GM12874 (cell line): ENCODE measurements at regions not wholly inside any gene's neighbourhood (a gene's known extent, or its start where the extent isn't known, plus 50 kb on each side); places are given as distances from the start of the nearest gene placed in this dataset.

ENCODE experiments used
- TF ChIP-seq, protein P1 (sequence below): IDR thresholded peaks from 2 replicates; pipeline ENCODE4 v1.5.1; 2011; ENCODE audit warnings: low read depth, mild to moderate bottlenecking, control low read depth, low read length, moderate library complexity; ENCODE audit not compliant: insufficient read depth

DNA sequence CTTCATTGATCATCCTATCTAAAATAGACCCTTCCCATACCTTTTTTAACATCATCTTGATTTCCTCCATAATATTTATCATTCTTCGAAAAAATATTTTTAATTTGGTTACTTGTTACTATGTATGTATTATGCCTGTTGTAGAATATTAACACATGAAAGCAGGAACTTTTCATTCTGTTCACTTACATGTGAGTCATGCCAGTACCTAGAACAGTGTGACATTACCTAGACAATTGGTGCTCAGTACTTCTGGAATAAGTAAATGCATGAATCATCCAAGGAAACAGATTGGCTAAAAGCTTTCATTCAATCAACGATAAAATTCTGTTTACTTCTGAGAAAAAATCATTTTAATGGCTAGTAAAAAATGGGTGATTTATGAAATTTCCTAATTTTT is 76.4 kb downstream of the CXXC4 start:
- TF ChIP-seq, protein P1, sequence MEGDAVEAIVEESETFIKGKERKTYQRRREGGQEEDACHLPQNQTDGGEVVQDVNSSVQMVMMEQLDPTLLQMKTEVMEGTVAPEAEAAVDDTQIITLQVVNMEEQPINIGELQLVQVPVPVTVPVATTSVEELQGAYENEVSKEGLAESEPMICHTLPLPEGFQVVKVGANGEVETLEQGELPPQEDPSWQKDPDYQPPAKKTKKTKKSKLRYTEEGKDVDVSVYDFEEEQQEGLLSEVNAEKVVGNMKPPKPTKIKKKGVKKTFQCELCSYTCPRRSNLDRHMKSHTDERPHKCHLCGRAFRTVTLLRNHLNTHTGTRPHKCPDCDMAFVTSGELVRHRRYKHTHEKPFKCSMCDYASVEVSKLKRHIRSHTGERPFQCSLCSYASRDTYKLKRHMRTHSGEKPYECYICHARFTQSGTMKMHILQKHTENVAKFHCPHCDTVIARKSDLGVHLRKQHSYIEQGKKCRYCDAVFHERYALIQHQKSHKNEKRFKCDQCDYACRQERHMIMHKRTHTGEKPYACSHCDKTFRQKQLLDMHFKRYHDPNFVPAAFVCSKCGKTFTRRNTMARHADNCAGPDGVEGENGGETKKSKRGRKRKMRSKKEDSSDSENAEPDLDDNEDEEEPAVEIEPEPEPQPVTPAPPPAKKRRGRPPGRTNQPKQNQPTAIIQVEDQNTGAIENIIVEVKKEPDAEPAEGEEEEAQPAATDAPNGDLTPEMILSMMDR, result no peak

DNA sequence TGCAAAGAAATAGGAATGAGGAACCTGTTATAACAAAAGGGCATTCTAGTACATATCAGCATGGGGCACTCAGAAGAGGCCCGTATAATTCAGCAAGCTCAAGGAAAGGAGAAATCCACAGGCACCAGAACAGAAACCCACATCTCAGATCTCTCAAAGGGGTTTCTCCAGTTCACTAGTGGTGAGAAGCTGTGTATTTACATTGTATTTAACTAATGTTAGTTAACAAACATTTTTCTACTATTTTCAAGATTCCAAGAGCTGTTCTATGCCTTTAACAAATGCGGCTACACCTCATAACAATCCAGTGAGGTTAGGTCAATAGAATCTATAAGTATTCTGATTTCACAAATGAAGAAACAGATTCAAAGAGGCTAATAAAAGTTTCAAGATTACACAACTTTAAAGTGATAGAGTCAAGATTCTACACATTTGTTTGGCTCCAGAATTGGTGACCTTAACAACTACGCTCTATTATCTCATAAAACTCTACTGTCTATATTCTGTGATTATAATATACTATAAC is 77.3 kb downstream of the CXXC4 start:
- TF ChIP-seq, protein P1, result no peak

DNA sequence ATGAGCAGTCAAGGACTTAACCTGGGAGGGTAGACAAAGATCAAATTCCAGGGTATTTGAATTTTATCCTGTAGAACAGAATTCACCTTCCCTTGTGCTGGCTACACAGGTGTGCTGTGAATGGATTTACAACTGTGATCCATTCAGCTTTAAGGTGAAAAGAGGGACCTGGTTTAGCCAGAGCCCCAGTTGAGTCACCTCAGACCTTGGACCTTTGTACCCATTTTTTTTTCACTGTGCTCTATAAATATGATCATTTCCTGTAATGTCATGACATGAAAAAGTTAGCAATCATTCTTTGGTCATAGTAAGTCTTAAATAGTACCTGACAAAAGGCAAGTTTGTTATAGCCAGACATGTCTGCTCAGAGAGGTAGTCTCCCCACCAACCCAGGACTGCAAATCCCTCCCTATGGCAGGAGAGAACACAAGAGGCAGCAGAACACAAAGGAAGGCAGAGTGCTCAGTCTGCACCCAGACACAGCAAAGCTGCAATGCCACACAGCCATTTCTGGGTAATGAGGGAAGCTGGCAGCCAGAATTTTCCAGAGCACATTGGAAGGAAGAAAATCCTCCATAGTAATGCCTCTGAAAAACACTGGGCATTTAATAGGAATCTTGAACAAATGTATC is 77.9 kb downstream of the CXXC4 start:
- TF ChIP-seq, protein P1, result no peak

DNA sequence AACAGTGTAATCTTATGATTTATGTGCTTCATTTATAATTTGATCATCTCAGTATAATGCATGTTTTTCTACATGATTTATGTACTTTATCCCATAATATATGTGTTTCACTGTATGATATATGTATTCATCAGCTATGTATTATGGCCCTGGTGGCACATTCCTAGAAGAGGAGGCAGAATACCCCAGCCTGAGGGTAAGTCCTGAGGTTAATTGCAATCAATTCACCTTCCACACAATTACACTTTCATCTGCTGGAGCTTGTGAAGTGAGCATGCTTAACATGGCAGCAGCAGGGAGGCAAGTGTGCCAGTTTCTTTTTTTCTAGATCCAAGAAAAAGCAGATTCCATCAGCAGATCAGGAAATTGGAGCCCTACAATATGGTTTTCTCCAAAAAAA is 81.2 kb downstream of the CXXC4 start:
- TF ChIP-seq, protein P1, result no peak

DNA sequence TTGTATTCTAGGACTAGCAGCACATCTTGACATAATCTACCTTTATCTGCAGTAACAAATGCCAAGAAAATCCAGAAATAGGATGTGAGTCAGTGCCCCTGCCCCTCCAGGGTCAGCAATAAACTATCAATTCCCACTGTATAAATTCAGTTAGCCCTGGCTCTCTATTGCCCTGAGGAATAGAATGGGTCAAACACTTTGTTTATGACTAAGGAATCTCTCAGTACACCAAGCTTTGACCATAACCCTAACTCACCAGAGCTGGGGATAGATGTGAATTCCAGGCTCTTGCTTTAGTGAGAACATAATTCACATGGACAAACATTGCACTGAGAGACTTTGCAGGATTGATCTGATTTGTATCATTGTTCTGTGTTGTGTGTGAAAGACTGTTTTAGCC is 82.3 kb downstream of the CXXC4 start:
- TF ChIP-seq, protein P1, result no peak

DNA sequence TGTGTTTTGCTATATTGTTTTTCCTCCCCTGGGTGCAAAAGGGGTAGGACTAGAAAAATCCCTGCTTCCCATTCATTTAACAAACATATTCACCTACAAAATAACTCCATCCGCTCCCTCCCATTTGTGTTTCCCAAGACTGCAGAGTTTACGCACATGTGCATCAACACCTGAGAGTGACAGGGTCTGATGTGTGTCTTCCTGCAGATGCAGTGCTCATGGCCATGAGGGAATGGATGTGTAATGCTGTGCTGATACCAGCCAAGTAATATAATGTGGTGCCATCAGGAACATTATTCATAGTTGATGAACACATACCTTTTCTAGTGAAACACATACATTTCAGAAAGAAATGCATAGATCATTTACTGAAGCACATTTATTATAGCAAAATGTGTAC is 83.2 kb downstream of the CXXC4 start:
- TF ChIP-seq, protein P1, result no peak

DNA sequence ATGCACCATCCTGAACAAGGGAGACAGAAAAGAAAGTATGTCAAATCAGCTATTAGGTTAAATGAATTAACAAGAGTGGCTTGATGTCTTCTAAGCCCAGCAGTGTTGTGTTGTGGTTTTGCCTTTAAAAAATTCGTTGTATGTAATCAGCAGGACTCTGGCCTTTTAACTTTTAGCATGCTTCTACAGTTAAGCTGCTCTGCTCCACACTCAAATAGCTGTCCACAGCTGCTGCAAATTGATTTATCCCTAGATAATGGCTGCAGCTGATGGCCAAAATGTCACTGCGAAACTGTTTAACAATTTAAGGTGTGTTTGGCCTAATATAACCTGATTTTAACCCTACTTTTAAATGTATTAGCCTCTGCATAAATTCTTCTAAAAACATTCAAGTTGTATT is 85.8 kb downstream of the CXXC4 start:
- TF ChIP-seq, protein P1, result no peak

DNA sequence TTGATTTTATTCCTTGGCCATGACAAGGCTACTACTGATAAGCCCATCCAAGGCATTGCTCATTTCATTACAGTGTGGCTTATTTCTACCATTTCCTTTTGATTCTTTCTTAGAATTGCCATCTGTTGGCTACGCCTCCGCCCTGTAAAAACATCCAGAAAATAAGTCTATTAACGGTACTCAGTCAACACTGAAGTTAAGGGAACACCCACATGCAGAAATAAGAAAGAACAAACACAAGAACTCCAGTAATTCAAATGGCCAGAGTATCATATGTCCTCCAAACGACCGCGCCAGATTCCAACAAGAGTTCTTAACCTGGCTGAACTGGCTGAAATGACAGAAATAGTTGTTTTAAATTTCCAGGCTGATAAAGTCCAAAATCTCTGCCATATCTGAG is 90.3 kb downstream of the CXXC4 start:
- TF ChIP-seq, protein P1, result no peak
